GM19452 (cell line): ENCODE measurements at regions not wholly inside any gene's neighbourhood (a gene's known extent, or its start where the extent isn't known, plus 50 kb on each side); places are given as distances from the start of the nearest gene placed in this dataset.
A peak's percentile ranks its signal among the peaks of the same experiment; 100 is the strongest.

Experiments used
- ATAC-seq: cut with Tn5 transposase; IDR thresholded peaks from one replicate; pipeline ENCODE4 v1.9.1; 2021; ENCODE audit not compliant: unreplicated experiment

DNA sequence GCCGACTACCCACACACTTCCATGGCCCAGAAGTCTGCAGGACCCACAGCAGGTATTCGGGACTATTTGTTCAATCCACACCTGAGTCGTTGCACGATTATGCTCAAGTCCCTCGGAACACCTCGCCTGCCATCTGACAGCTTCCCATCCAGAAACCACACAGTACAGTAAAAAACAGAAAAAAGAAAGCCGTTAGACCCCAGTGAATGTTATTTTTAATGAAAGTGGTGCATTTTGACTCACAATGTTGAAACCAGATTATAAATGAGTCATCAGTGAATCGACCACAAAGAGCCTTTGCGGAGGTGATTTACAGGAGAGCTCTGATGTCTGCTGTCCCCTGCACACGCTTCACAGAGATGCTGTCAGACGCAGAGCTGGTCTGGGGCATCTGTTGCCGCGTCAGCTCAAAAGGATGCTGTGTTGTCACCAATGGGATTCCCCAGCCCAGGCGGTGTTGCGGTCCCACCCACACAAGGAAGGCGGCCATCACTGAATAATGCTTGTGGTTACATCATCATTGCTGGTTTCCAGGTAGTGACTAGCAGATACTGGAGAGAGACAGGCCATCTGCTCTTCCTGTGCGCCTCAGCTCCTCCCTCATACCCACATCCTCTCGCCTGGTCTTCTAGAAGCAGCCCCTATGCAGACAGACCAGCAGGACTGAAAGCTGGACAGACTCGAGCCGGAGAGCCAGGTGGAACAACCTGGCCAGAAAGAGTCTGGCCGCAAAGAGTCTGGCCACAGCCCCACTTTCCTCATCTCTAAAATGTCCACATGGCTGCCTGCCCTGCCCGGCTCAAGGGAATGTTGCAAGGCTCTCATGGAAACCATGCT lies 116.8 kb downstream of the TOMM20 start:
- peak; percentile 80 for ATAC-seq

DNA sequence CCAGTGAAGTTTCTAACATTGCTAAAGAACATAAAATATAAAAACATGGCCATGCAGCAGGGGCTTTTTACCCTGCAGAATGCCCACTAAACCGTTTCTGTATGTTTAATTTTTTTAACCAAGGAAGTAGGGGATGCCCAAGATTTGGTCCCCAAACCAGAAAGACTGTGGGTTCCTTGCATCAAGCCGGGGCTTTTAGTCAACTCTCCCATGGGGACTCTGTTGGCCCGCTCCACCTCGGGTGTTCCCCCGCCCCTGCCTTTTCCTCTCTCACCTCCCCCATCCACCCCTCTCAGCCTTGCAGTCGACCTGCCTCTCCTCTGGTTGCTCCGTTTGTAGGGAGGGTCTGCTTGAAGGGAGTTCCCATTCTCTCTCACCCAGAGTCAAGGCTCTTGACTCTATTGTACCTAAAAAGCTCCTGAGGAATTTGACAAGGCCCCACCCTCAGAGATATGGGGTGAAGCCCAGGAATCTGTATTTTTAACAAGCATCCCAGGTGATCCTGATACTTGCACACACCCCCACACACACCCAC lies 117.5 kb downstream of the TOMM20 start:
- ATAC-seq = no peak

DNA sequence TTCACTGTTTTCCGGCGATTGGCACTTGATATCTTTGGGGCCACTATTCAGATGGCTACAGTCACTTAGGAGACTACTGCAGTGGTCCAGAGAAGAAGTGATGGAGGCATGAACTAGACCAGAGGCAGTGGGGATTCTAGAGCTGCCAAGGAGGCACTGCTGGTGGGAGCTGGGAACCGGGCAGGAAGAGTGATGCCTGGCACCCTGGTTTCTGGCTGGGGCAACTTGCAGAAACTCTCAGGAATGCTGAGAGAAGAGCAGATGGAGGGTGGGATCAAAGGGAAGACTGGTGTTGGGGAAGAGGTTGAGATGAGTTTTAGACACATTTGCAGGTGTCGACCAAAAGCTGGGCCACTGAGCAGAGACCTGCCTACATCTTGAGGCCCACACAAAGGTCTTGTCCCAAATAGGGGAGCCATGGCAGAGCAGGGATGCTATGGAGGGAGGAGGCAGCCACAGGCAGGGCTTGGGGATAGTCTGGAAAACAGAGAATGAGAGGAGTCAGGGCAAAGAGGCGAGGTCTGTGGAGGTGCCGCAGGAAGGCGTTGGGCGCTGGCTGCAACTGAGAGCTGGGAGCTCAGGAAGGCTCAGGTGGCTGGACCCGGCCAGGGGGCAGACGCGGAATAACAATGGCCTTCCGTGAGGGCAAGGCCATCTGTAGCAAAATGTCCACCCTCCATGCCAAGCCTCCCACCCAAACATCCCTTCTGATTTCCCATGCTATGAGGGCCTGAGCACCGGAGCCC lies 118.9 kb downstream of the TOMM20 start:
- no peak for ATAC-seq

DNA sequence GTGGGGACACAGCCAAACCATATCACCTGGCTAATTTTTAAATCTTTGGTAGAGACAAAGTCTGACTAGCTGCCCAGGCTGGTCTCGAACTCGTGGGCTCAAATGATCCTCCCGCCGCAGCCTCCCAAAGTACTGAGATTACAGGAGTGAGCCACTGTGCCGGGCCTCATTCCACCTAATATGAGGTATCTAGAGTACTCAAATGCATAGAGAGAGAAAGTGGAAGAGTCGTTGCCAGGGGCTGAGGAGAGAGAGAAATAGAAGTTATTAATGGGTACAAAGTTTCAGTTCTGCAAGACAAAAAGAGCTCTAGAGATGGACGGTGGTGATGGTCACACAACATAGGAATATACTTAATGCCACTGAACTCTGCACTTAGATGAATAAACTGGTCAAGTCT lies 119.6 kb downstream of the TOMM20 start:
- ATAC-seq = no peak

DNA sequence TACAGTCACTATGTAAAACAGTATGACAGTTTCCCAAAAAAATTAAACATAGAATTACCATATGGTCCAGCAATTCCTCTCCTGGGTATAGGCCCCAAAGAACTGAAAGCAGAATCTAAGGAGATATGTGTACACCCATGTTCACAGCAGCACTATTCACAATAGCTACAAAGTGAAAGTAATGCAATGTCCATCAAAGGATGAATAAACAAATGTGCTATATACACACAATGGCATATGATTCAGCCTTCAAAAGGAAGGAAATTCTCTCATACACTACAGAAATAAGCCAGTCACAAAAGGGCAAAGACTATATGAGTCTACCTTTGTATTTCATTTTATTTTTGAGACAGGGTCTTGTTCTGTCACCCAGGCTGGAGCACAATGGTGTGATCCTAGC lies 120.4 kb downstream of the TOMM20 start:
- no peak for ATAC-seq

DNA sequence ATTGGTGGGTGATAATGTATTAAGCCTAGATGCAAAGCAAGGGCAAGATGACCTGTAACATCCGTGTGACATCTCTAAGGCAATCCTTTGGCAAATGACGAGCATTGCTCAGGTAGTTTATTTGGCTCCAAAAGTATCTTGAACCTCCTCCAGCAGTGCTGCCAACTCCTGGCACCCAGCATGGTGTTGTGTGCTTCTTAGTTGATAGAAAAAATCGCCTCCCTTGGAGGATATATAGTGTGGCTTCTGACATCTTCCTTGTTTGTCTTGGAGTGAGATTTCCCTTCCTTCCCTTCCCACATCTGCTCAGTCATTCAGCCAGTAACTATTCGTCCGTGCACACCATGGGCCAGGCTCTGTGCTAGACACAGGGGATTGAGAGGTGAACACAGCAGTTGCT lies 121.8 kb downstream of the TOMM20 start:
- ATAC-seq = no peak

DNA sequence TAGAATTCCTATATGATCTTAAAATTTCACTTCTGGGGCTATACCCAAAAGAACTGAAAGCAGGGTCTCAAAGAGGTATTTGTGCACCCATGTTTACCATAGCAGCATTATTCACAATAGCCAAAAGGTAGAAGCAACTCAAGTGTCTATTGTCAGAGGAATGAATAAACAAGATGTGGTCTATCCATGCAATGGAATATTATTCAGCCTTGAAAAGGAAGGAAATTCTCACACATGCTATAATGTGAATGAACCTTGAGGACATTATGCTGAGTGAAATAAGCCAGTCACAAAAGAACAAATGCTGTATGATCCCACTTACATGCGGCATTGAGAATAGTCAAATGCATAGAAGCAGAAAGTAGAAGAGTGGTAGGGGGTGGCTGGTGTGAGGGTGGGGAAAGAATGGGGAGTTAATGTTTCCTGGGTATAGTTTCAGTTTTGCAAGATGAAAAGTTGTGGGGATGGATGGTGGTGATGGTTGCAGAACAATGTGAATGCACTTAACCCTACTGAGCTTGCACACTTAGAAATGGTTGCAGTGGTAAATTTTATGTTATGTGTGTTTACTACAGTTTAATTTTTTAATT lies 122.4 kb downstream of the TOMM20 start:
- peak; percentile 44 for ATAC-seq

DNA sequence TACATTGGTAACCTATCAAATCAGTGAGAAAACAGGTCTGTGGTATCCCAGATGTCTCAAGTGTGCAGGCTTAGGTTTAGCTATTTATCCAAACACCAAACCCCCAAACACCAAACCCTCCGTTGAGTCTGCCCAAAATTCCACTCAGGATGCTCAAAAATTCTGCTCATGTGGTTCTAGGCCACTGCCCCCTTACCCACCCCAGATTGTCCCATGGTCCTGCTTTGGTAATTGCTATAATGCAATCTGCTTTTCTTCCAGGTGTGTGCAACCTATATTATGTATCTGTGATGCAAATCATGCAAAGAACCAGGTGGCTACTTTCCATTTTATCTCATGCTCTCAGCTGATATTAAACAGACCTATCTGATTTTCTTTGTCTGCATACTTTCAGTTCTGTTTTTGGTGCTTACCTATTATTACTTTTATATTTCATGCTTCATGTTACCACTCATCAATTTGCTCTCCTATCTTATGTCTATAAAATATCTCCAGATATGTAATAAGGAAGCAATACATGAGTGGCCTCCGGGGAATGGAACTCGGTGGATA lies 123.7 kb downstream of the TOMM20 start:
- no peak for ATAC-seq

DNA sequence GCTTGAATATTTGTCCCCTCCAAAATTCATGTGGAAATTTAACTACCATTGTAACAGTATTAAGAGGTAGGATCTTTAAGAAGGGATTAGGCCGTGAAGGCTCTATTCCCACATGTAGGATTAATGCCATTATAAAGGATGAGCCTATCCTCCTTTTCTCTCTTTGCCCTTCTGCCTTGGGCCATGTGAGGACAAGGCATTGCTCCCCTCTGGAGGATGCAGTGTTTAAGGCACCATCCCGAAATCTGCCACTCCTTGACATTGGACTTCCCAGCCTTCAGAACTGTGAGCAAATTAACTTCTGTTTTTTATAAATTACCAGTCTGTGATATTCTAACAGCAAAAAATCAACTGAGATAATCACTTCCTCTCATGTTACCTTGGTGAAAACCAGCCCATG lies 124.4 kb downstream of the TOMM20 start:
- no peak for ATAC-seq

DNA sequence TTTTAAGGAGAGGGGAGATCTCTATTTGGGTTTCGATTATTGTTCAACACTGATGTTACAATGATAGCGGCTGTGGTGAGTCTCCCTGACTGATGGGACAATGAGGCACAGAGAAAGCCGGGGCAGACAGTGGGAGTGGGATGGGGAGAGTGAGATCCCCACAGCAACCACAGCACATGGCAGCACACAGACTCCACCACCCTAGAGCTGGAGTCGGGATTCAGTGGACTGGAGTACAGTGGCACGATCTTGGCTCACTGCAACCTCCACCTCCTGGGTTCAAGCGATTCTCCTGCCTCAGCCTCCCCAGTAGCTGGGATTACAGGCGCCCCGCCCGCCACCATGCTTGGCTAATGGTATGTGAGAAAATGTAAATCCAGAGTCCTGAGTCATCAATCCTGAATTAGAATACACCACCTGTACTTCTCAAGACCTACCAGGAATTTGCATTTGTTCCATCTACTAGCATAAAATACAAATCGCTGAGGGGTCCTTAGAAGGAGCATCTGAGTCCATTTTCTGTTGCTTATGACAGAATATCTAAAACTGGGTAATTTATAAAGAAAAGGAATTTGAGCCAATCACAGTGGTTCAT lies 125.8 kb downstream of the TOMM20 start:
- ATAC-seq = no peak

DNA sequence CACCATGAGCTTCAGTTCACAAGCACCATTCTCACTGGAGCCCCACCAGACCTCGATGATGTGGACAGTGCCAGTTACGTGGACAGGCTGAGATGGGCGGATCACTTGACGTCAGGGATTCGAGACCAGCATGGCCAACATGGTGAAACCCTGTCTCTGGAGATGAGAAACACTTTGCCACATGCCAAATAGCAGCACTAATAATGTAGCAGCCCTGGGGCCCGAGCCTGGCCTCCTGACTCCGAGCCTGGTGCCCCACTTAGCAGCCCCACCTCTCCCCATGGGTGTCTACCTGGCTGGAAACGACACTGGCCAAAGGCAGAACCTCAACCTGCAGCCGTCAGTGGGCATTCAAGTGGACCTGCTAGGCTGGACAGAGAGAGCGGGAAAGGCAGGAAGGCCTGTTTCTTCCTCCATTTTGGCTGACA lies 129.1 kb downstream of the TOMM20 start:
- ATAC-seq = no peak

DNA sequence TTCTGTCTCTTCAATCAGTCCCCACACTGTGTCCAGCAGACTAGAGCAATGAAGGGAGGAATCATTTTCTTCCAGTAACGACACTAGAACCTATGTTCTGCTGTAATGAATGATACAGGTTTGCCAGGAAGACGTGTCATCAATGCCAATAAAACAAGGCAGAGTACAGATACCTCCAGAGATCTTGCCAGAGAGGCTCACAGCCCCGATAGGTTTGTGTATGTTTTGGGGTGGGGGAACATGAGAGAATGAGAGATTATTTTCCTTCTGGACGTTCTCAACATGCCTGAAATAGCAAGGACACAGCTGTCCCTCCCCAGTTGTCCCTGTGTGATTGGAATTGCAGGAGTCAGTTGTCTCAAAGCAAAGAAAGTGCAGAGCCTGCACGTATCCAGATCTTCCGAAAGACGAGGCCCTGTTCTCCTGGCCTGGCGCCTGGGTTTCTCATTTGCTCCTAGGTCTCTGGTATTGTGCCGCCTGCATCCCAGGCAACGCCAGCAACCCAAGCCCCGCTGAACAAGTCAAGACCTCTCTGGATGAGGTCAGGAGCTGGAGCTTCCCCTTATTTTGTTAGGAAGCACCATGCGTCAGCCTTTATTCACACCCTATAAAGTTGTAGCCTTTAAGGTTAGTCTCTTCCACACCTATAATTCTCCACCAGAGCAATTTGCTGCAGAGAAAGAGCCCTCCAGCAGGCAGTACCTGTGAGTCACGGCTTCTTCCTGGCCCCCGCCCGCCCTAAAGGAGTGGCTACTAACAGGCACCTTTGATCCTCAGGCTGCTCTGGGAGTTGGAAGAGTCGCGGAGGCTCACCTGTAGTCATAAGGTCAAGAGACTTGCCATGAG lies 130.5 kb downstream of the TOMM20 start:
- no peak for ATAC-seq

DNA sequence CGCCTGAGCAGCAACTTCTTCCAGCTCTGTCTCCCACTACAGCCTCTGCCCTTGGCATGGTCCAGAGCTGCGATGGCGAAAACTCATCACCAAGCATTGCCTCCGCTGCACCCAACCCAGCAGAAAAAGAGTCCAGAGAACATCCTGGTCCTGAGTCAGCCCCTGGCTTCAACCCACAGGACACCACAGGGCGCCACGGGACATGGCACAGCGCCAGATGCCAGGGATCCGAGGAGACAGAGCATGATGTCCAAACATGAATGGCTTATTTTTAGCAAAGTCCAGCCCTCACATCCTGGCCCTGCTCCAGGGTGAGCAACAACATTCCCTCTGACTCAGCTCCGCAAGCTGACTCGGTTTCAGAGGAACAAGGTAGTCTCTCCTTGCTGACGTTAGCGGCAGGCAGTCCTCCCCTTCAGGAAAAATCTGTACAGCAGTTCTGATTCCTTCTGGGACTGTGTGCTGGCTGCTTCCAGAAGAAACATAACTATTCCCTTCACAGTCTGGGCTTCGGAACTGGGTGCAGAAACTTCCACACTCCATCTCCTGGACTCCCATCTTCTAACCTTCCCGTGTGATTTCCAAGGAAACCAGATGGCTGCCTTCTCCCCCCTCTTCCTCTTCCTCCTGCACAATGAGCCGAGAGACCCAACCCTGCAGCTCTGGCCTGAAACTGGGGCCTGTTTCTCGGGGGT lies 131.3 kb downstream of the TOMM20 start:
- ATAC-seq = no peak

DNA sequence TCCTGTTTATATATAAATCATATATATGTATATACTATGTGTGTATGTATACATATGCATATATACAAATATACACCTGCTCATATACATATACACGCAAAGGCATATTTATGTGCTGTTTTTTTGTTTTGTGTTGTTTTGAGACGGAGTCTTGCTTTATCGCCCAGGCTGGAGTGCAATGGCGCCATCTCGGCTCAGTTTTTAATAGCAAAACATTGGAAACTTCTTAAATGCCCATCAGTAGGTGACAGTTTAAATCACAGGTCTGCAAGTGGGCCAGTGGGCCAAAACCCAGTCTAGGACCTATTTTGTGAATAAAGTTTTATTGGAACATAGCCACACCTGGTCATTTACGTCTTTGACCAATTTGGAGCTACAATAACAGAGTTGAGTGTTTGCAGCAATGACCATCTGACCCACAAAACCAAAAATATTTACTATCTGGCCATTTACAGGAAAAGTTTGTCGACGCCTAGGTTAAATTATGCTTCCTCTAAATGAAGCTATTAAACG lies 132.3 kb downstream of the TOMM20 start:
- no peak for ATAC-seq

DNA sequence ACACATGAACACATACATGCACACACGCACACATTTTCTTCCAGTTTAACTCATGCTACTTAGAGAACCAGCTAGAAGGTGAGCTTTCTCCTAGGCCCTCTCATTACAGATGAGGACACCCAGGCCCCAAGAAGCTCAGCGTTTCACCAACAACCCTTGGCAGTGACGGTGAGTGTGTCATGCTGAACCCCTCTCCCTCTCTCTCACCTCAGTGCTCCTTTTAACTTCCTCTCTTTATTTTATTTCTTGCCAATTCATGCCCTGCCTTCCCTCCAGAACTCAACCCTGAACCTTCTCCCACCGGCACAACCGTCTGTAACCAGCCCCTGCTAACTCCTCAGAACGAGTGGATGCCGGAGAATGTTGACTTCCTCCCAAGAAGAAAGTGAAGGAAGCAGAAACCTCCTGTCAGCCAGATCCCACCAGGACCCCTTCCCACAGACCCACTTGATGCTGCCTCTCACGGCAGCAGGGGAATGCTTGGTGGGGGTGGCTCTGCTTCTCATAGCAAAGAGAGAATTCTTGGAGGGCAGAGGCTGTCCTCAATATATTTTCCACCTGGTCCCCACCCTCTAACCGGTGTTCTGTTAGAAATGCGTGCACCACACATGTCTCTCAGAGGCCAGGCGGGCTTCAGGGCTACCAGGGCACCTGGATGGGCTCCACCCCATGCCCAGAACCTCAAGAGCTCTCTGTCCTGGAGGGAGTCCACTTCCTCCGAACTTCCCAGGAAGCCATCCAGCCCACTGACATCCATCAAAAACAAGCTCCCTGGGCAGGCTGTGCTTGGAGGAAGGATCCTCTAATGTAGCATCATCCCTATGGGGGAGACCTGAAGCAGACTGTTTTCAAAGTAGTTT lies 134.0 kb downstream of the TOMM20 start:
- ATAC-seq = no peak

DNA sequence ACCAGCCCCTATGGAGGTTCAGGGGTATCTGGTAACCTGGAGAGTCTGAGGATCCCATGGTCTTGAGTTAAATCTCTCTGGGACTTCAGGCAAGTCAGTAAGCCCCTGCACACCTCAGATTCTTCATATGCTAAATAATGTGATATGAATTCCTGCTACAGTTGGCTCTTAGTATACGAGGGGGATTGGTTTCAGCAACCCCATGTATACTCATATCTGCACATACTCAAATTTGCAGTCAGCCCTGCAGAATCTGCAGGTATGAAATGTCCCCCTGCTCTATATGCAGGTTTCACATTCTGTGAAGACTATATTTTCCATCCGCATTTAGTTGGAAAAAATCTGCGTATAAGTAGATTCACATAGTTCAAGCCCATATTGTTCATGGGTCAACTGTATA lies 136.6 kb downstream of the TOMM20 start:
- no peak for ATAC-seq

DNA sequence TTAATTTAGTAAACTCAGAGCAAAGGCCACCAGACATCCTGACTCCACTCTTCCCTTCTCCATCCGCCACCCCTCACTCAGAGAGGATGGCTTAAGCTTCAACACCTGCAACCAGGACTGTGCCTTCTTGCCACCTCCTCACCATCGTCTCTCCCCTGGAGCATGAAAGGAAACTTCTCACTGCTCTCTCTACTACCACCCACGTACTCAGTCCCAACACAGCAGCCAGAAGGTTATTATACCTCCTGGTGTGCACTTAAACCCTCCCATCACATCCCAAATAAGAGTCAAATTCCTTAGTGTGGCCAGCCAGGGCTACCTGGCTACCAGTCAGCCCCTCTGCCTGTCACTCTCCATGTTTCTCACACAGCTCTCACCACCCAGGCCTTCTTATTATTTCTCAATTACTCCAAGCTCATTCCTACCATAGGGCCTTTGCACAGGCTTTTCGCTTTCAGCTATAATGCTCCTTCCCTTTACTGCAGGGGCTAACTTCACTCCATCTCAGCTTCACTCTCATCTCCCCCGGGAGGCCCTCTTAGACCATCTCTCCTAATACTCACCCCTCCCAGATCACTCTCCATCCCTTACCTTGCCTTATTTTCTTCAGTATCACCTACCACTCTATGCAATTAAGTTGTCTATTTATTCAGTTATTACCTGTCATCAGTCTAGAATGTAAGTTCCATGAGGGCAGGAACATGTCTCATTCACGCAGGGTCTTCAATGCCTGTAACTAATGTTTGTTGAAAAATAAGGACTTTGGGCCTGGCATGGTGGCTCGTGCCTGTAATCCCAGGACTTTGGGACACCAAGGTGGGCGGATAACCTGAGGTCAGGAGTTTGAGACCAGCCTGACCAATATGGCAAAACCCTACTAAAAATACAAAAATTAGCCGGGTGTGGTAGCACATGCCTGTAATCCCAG lies 137.5 kb downstream of the TOMM20 start:
- no peak for ATAC-seq
